ENCODE measurements at regions not wholly inside any gene's neighbourhood (a gene's known extent, or its start where the extent isn't known, plus 50 kb on each side); places are given as distances from the start of the nearest gene placed in this dataset.

DNA sequence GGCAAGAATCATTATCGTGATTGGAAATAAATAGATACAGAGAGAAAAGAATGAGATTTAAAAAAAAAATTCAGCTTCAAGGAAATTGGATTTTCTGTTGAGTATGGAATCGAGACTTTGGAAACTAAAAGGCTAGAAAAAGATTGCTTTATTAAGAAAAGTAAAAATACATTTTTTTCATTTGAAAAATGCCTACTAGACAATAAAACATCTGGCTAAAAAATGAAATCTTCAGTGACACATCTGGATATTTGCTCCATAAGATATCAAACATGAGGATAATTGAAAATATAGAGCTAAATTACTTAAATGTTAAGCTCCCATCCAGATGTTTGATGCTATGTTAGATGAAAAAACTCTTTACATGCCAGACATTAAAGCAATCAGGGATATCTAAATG lies 879.5 kb downstream of the TSN start:
- no peak for TF ChIP-seq SP1 (IDR thresholded peaks at IDR 0.05)
- TF ChIP-seq BHLHE40 (IDR thresholded peaks at IDR 0.05; ENCODE audit: borderline replicate concordance) = no peak
- no peak for TF ChIP-seq FOXM1 (IDR thresholded peaks at IDR 0.05; ENCODE audit: borderline replicate concordance)
- TF ChIP-seq, protein P1, sequence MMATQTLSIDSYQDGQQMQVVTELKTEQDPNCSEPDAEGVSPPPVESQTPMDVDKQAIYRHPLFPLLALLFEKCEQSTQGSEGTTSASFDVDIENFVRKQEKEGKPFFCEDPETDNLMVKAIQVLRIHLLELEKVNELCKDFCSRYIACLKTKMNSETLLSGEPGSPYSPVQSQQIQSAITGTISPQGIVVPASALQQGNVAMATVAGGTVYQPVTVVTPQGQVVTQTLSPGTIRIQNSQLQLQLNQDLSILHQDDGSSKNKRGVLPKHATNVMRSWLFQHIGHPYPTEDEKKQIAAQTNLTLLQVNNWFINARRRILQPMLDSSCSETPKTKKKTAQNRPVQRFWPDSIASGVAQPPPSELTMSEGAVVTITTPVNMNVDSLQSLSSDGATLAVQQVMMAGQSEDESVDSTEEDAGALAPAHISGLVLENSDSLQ (IDR thresholded peaks at IDR 0.05) = no peak
- no peak for TF ChIP-seq ARNT (IDR thresholded peaks at IDR 0.05)
- TF ChIP-seq FOXA1 (IDR thresholded peaks at IDR 0.05) = no peak
- no peak for TF ChIP-seq FOXK2 (IDR thresholded peaks at IDR 0.05)
- TF ChIP-seq LEF1 (IDR thresholded peaks at IDR 0.05; ENCODE audit: borderline replicate concordance) = no peak
- no peak for TF ChIP-seq HDGF (IDR thresholded peaks at IDR 0.05; ENCODE audit: borderline replicate concordance)
- TF ChIP-seq ELF4 (IDR thresholded peaks at IDR 0.05) = no peak
- no peak for TF ChIP-seq TARDBP (IDR thresholded peaks at IDR 0.05)
- no peak for TF ChIP-seq SUZ12 (IDR thresholded peaks at IDR 0.05)
- no peak for TF ChIP-seq ZNF384 (IDR thresholded peaks at IDR 0.05)

Data from HEK293T (cell line).